Spleen (tissue), 11 donors: ENCODE measurements at regions not wholly inside any gene's neighbourhood (a gene's known extent, or its start where the extent isn't known, plus 50 kb on each side); places are given as distances from the start of the nearest gene placed in this dataset.

Experiments used
- DNase-seq: peaks from one replicate; pipeline ENCODE4 v3.0.0-alpha.2; 2020
- H3K27ac ChIP-seq, 8 donors: fragments of 200-600 bp; sonication (generic) in 7 of 8; 1 replicate in 4 of 8; 2 replicates in 4 of 8; pipeline versions ENCODE4 v1.5.0 to v1.8.0; 2016 to 2021; ENCODE audit warnings: inconsistent platforms in 4 of 8, mild to moderate bottlenecking in 4 of 8, moderate library complexity in 1 of 8
- H3K27me3 ChIP-seq, 7 donors: fragments of 200-600 bp; sonication (generic) in 6 of 7; replicated peaks in 1 of 7; 1 replicate in 4 of 7; 2 replicates in 3 of 7; pipeline versions ENCODE4 v1.5.0 to v1.8.0; 2016 to 2021; ENCODE audit warnings: inconsistent platforms in 3 of 7, mild to moderate bottlenecking in 1 of 7
- H3K36me3 ChIP-seq, 6 donors: fragments of 200-600 bp; sonication (generic) in 5 of 6; 1 replicate in 4 of 6; 2 replicates in 2 of 6; pipeline versions ENCODE4 v1.5.0 to v1.8.0; 2016 to 2021; ENCODE audit warnings: inconsistent platforms in 2 of 6
- H3K4me1 ChIP-seq, 6 donors: fragments of 200-600 bp; sonication (generic) in 5 of 6; 1 replicate in 3 of 6; 2 replicates in 3 of 6; pipeline versions ENCODE4 v1.5.0 to v1.8.0; 2016 to 2021; ENCODE audit warnings: inconsistent platforms in 3 of 6
- H3K4me3 ChIP-seq, 8 donors: fragments of 200-600 bp; sonication (generic) in 7 of 8; 1 replicate in 4 of 8; 2 replicates in 4 of 8; pipeline versions ENCODE4 v1.5.0 to v1.8.0; 2016 to 2021; ENCODE audit warnings: inconsistent platforms in 4 of 8, mild to moderate bottlenecking in 4 of 8, moderate library complexity in 2 of 8
- H3K9me3 ChIP-seq, 8 donors: fragments of 200-600 bp; sonication (generic) in 7 of 8; 1 replicate in 4 of 8; 2 replicates in 4 of 8; pipeline versions ENCODE4 v1.5.0 to v1.8.0; 2016 to 2021; ENCODE audit warnings: inconsistent platforms in 4 of 8
- CTCF ChIP-seq, 11 experiments: fragments of 200-600 bp in 7 of 11; fragments of 450-650 bp in 4 of 11; sonication (generic) in 4 of 11; IDR thresholded peaks in 8 of 11; conservative IDR thresholded peaks in 3 of 11; 1 replicate in 7 of 11; 2 replicates in 4 of 11; pipeline versions ENCODE4 v1.4.0 to v1.8.0; 2016 to 2021; ENCODE audit warnings: antibody characterized with exemption in 11 of 11, inconsistent platforms in 4 of 11, mild to moderate bottlenecking in 1 of 11
- POLR2A ChIP-seq, 3 donors: fragments of 450-650 bp; IDR thresholded peaks; one replicate each; pipeline ENCODE4 v1.5.1; 2017; ENCODE audit warnings: antibody characterized with exemption in 3 of 3, mild to moderate bottlenecking in 1 of 3
- POLR2AphosphoS5 ChIP-seq, 3 donors: sonication (generic); formaldehyde crosslinking; IDR thresholded peaks; one replicate each; pipeline ENCODE4 v1.5.1; 2017; ENCODE audit warnings: antibody characterized with exemption in 3 of 3
- WGBS, 5 donors: extraction: QIAGEN DNeasy Blood & Tissue Kit in 3 of 5; methylation state at CpG; one replicate each; pipeline versions ENCODE4 v1.1.5 to v1.1.7; 2013 to 2018; 5-methylcytosine and 5-hydroxymethylcytosine counted together
- intact Hi-C: fragments of 100-400 bp; cut with DNase I; formaldehyde crosslinking; loops from one replicate; pipeline ENCODE4 v1.15.0; 2023; ENCODE audit warnings: low total_unique reads
- donor health status: healthy with polysubstance abuse.
- donor health status: DM: no; HTN: no; CAD: no; lungs with moderate emphysema.
- donor health status: DM: no; HTN: no; CAD: no.
- donor health status: Bipolar disorder and iron deficiency.
- donor health status: healthy.
- donor health status: DM: no; HTN: no; CAD: no.
- donor health status: DM: yes; HTN: yes; CAD: no.

- no peaks in the 10 kb centered on the region for H3K27me3 ChIP-seq
- no peak overlapping the region for H3K27ac ChIP-seq
- TF ChIP-seq POLR2A (IDR thresholded peaks at IDR 0.05) (no peak), POLR2AphosphoS5 (IDR thresholded peaks at IDR 0.05) (no peak), CTCF (IDR thresholded peaks at IDR 0.05 in 8 of 11, conservative IDR thresholded peaks at IDR 0.05 in 3 of 11) (no peak)
- H3K9me3 ChIP-seq: no peaks in the 10 kb centered on the region
- peaks cover 0 to 12% (median 0%) of the 10 kb centered on the region in 6 donors for H3K4me1 ChIP-seq
- no peak for DNase-seq
- no peaks in the 10 kb centered on the region for H3K36me3 ChIP-seq
- 48 to 82% (median 63%) methylated on average over 1 of the region's 1 CpG for WGBS, 5 donors
- intact Hi-C loops: no loop called here
- no peak overlapping the region for H3K4me3 ChIP-seq
Observed at GRCh38 chr16:66199189-66199588, 167.3 kb upstream of the CDH5 start.

- intact Hi-C loops: no loop called here
Observed at GRCh38 chr16:66198641-66199040, 167.8 kb upstream of the CDH5 start.

GRCh38 chr16:66197668-66198278 lies 168.7 kb upstream of the CDH5 start:
- peaks cover 0 to 12% (median 0%) of the 10 kb centered on the region in 6 donors for H3K4me1 ChIP-seq
- H3K4me3 ChIP-seq: no peak overlapping the region
- no peak overlapping the region for H3K27ac ChIP-seq
- no peaks in the 10 kb centered on the region for H3K9me3 ChIP-seq
- no peaks in the 10 kb centered on the region for H3K36me3 ChIP-seq
- H3K27me3 ChIP-seq: no peaks in the 10 kb centered on the region
- TF ChIP-seq POLR2AphosphoS5 (IDR thresholded peaks at IDR 0.05) (no peak), POLR2A (IDR thresholded peaks at IDR 0.05) (no peak), CTCF (IDR thresholded peaks at IDR 0.05 in 8 of 11, conservative IDR thresholded peaks at IDR 0.05 in 3 of 11) (no peak)
- WGBS, 5 donors: 60 to 75% (median 69%) methylated on average over 4 of the region's 4 CpGs
- intact Hi-C loops: no loop called here
- DNase-seq: no peak

More at GRCh38 chr16:66198641-66199040, 167.8 kb upstream of the CDH5 start:
- Histone ChIP-seq H3K9me3 (no peaks in the 10 kb centered on the region), H3K27ac (no peak overlapping the region), H3K4me3 (no peak overlapping the region), H3K4me1 (peaks cover 0 to 12% (median 0%) of the 10 kb centered on the region in 6 donors), H3K36me3 (no peaks in the 10 kb centered on the region), H3K27me3 (no peaks in the 10 kb centered on the region)
- TF ChIP-seq CTCF (IDR thresholded peaks at IDR 0.05 in 8 of 11, conservative IDR thresholded peaks at IDR 0.05 in 3 of 11) (no peak), POLR2A (IDR thresholded peaks at IDR 0.05) (no peak), POLR2AphosphoS5 (IDR thresholded peaks at IDR 0.05) (no peak)
- WGBS, 5 donors: 32 to 77% (median 63%) methylated on average over 3 of the region's 3 CpGs
- DNase-seq: no peak

GRCh38 chr16:66196770-66197169 lies 169.7 kb upstream of the CDH5 start:
- intact Hi-C loops: no loop called here
- peaks cover 0 to 12% (median 0%) of the 10 kb centered on the region in 6 donors for H3K4me1 ChIP-seq
- TF ChIP-seq POLR2AphosphoS5 (IDR thresholded peaks at IDR 0.05): no peak
- TF ChIP-seq CTCF (IDR thresholded peaks at IDR 0.05 in 8 of 11, conservative IDR thresholded peaks at IDR 0.05 in 3 of 11): no peak
- H3K36me3 ChIP-seq: no peaks in the 10 kb centered on the region
- no peak for DNase-seq
- no peaks in the 10 kb centered on the region for H3K27me3 ChIP-seq
- no peak overlapping the region for H3K27ac ChIP-seq
- 61 to 93% (median 81%) methylated on average over 2 to 3 of the region's 3 CpGs for WGBS, 5 donors
- no peak overlapping the region for H3K4me3 ChIP-seq
- no peaks in the 10 kb centered on the region for H3K9me3 ChIP-seq
